DLD1 (cell line): ENCODE measurements at regions not wholly inside any gene's neighbourhood (a gene's known extent, or its start where the extent isn't known, plus 50 kb on each side); places are given as distances from the start of the nearest gene placed in this dataset.

Experiments
- in situ Hi-C: cut with HindIII; loops from 2 replicates; pipeline ENCODE4 v1.10.0; 2017; ENCODE audit warnings: low sequenced_read_pairs

- in situ Hi-C loops: loop anchor here (5.0 to 10.0 kb wide), 2 partner anchors 53 to 219 kb away; no protein-coding TSS in a partner anchor
Observed at GRCh38 chr10:3435671-3436070, 263.1 kb upstream of the PITRM1 start.

GRCh38 chr10:3433988-3434387 lies 261.4 kb upstream of the PITRM1 start:
- in situ Hi-C loops: loop anchor here (10.0 kb wide), 1 partner anchor 221 kb away; no protein-coding TSS in a partner anchor

DNA sequence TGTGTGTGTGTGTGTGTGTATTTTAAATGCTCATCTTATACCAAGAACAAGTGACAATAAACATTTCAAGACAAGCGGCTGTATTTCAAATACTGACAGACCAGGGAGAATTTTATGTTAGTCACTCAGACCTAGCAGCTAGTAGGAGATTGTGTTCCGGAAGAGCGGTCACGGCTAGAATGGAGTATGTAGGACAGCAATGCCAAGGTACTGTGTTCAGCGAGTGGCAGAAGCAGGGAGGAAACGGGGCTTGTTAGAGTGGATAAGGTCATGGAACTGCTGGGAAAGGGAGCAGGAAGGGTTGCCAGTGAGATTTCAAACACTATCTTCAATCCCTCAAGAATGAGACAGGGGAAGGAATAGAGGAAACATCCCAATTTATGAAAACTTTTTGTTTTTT lies 260.5 kb upstream of the PITRM1 start:
- in situ Hi-C loops: loop anchor here (10.0 kb wide), 1 partner anchor 222 kb away; no protein-coding TSS in a partner anchor

DNA sequence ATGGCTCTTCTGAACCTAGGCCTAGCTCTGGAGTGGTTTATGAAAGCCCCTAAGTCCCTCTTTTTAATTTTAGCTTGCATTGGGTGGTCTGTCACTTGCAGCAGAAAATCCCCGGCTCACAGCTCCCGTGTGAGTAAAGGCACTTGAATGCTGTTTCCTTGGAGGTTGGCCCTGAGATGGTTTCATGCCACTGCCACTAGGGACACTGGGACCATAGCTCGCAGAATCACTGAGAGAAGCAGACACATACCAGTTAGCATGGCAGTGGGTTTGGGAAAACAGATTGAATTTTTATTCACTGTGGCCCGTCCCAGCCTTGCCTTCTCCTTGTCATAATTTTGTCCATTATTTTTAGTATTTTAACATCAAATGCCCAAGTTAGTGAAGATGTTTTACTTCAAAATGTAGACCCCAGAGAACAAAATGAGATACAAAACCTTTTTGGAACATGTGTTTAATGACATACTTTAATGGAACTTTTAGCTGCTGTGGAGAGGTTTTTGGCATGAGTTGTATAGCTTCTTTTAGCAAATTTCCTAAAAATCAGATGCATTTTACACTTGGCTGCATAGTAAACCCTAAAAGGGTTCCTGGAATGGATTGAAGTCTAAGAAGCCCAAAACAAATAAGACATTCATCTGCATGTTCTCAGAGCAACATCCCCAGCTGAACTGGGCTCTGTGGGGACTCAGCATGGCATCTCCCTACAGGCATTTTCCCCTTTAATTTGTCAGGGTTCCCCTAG lies 259.7 kb upstream of the PITRM1 start:
- in situ Hi-C loops: loop anchor here (10.0 kb wide), 1 partner anchor 223 kb away; no protein-coding TSS in a partner anchor

DNA sequence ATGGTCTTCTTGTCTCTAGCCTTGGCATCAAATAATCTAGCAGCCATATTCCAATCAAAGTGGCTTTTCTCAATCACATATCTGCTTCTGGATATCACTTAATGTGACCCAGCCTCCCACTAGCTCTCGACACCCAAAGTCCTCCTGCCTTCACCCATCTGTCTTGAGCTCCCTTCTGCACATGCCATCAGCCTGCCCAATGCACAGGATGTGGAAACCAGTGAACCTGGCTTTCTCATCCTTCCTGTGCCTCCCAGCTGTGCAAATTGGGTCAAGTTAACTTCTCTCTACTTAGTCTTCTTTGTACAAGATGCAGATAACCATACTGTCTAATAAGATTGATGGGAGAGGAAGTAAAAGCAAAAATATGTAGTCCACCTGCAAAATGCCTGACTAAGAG lies 257.9 kb upstream of the PITRM1 start:
- in situ Hi-C loops: loop anchor here (10.0 kb wide), 1 partner anchor 224 kb away; no protein-coding TSS in a partner anchor

- in situ Hi-C loops: loop anchor here (10.0 kb wide), 1 partner anchor 225 kb away; no protein-coding TSS in a partner anchor
Observed at GRCh38 chr10:3429676-3430075, 257.1 kb upstream of the PITRM1 start.

DNA sequence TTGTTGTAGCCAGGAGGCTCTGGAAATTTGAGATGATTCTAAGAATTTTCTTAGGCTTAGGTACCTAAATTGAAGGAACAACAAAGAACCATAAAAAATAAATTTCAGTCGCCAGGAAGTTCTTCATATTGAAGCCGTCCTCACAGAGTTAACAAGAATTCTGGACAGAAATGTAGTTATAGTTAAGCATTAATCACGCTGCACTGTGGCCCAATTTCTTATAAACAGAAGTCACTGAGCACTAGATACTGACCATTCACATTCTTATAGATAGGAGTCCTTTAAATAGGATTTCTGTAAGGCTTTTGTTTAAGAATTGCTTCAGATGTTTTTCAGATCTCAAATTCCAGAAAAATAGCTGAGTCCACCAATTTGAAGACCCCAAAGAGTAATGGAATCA lies 256.2 kb upstream of the PITRM1 start:
- in situ Hi-C loops: no loop called here

- in situ Hi-C loops: no loop called here
Observed at GRCh38 chr10:3427950-3428354, 255.4 kb upstream of the PITRM1 start.

DNA sequence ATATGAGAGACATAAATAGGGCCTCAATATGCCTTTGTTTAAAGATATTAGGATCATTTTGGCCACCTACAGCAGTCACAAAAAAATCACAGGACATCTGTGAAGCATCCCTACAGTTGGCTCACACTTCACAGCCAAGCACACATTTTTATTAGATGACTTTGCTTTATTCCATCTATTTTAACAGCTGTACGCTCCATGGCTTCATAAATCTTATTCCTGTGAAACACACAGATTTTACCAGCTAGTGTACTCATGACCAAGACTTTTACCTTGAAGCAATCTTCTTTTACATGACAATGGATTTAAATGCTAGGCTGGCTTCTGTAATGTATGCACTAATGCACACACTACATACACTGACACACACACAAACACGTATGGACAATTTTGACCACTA lies 254.8 kb upstream of the PITRM1 start:
- in situ Hi-C loops: no loop called here

DNA sequence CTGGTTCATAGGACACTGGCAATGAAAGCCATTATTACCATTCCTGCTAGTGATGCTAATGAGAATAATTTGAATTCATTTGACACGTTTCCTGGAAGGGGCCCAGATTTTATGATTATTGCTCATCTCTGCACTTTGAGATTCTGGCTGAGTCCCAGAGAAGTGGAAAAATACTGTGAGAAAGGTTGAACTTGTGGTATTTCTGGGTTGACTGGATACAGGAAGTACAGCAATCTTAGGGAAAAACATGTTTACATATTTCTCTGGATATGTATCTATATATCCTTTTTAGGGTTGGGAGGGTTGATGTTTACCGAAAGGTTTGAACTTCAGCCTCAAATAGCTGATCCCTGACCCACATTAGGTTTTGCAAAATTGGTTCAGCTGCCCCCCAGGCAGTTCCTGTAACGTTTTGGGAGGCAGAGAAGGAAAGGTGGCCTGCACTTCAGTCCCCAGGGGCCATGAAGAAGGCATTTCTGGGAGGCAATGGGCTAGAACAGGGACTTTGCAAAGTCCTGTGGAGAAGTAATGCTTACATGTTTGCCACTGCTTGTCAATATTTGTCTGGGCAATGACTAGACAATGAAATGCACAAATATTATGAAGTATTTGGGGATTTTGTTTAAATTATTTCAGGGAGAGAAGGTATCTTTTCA lies 253.7 kb upstream of the PITRM1 start:
- in situ Hi-C loops: no loop called here

DNA sequence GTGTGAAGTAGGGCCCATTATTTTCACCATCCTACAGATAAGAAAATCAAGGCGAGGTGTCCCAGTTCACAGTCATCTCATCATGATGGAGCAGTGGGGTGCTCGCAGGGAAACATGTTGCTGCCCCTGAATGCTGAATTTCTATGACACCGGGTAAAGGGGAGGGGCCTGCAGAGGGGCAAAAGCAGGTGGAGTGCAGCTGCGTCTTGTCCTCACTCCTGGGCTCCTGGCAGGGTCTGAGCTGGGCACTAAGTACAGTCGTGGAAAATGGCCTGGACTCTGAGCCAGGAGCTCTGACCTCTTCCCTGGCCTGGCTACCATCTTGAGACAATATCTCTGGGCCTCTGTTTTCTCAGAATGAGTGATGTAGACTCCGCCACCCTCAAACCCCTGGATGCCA lies 253.1 kb upstream of the PITRM1 start:
- in situ Hi-C loops: no loop called here

DNA sequence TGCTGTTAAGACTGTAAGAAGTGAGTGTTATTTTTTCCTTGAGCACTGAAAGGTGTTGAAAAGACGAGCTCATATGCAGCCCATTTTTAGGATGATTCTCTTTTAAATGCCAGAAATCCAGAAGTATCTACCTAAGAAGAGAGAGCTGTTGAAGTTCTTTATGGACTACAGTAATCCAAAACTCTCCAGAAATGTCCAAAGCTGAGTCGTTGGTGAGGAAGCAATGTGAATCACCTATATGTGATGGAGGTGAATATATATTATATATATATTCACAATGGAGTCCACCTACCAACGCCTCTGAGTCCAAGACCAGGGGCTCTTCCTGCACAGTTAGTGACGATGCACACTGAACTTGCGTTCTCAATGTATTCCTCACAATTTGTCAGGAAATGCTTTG lies 252.7 kb upstream of the PITRM1 start:
- in situ Hi-C loops: no loop called here

DNA sequence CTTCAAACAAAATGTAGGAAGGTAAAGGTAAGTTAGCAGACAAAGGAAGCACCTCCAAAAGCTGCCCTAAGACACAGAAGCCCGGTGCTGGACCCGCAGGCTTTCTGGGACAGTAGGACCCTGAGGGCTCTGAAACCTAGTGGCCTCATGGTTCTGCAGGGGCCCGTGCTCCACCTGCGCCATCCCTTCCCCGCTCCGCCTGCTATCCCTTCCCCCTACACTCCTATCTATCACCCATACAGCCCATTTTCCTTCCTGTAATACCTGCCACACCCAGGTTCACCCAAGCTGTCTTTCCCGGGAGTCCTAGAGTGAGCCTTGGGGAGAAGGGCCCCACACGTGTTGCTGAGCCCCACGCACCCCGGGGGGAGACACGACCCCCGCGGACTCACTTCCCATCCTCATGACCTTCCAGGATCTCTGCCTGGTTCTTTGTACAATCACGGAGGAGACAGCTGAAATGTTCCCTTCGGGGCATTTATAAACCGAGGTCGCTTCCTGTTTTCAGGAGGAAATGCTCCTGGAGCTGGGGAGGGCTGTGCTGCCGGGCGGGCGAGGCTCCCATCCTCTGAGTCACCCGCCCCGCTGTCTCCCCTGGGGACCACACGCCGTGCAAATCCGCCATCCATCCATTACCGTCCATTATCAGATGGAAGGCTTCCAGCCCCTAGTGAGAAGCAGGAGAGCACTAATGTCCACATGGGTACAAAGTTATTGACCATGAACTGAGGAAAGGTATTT lies 251.7 kb upstream of the PITRM1 start:
- in situ Hi-C loops: no loop called here

DNA sequence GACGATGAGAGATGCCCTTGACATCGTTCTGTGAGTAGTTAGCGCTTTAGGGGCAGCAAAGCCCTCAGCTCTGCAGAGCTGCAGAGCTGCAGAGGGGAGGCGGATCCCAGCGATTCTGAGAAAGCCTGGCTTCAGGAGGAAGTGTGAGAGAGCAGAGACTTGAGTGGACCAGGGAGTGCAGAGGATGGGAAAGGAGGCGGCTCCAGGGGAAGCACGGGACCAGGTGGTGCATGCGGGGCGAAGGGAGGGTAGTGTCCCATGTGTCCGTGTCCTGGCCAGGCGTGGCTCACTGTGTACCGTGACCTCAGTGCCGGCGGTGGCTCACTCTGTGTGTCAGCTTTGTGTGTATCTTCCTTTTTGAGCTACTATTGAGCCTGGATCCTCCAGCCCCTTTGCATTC lies 250.8 kb upstream of the PITRM1 start:
- in situ Hi-C loops: no loop called here

- in situ Hi-C loops: no loop called here
Observed at GRCh38 chr10:3422282-3422681, 249.7 kb upstream of the PITRM1 start.

DNA sequence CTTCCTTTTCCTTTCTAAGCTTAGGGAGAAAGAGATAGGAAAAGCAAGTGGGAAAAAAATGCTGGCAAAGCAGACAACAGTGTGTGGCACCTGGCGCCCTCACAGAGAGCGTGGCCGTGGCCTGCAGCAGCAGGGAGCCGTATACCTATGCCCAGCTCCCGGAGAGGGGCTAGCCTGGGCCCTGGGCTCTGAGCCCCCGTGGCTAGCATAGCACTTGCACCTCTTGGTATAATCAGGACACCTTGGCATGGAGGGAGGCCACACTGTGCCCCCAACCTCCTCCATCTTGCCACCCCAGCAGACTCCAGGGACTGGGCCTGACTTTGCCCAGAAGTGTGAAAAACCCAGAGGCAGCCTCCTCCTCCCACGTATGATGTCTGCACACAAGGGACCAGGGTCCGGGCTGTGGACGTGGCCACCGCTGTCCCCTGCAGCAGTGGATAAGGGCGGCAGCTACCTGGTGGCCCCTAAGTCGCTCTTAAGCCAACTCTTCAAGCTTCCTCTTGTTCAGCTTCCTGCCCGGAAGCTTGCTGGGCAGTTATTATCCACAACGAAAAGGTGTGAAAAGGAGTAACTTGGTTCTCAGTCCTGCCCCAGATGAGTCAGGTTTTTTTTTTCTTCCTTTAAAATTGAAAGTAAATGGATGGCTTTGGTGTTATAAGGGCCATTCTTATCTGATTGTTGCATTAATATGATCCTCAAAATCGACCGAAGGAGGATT lies 249.1 kb upstream of the PITRM1 start:
- in situ Hi-C loops: no loop called here

GRCh38 chr10:3420527-3421469 lies 248.2 kb upstream of the PITRM1 start:
- in situ Hi-C loops: no loop called here

DNA sequence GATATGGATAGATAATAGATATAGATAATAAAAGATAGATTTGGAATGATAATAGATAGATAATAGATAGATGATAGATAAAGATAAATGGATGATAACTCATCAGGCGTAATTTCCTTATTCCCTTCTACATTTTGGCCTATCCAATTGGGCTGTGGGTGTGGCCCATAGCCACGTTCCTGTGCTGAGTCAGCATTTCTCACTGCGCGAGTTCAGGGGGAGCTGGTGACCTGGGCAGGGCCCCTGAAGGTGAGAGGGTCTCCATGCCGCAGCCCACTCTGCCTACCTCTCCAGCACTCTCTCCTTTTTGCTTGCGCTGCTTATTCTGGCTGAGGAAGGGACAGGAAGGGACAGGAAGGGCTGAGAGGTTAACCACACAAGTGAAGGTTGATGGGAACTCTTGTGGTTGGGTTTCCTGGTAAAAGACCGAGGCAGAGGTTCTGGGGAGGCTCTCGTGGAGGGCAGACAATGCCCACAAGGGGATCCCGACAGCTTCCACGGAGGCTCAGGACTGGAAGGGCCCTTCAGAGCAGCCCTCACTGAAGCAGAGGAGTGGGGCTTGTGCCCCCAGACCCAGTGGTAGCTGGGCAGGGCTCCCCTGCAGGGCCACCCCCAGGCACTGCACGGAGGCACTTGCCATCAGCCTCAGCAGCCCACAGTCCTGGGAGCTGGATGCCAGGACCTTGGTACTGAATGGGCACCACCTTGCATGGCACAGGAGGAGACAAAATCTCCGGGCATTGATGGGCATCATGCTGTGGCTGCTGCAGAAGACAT lies 247.3 kb upstream of the PITRM1 start:
- in situ Hi-C loops: no loop called here

GRCh38 chr10:3418926-3419325 lies 246.3 kb upstream of the PITRM1 start:
- in situ Hi-C loops: no loop called here
